ENCODE measurements at regions not wholly inside any gene's neighbourhood (a gene's known extent, or its start where the extent isn't known, plus 50 kb on each side); places are given as distances from the start of the nearest gene placed in this dataset.

- Histone ChIP-seq H3K27ac (peak overlapping the region in 1 of 4 donors; percentile 31), H3K27me3 (peaks cover 3% of the 10 kb centered on the region), H3K4me1 (no peaks in the 10 kb centered on the region), H3K4me3 (peak overlapping the region in 1 of 4 donors; percentile 9), H3K9me3 (no peaks in the 10 kb centered on the region), H3K36me3 (no peaks in the 10 kb centered on the region)
- WGBS, 2 donors (ENCODE audit: low coverage in 1 of 2): 74 to 75% methylated on average over 8 to 11 of the region's 11 CpGs
- intact Hi-C loops (cut with DNase I; ENCODE audit: low total_unique reads) (no loop called here), in situ Hi-C loops (cut with MboI; ENCODE audit: low pct_ligation_motif_present in 1 of 4, low pct_unique_long_range_greater_than_20kb in 1 of 4, low sequenced_read_pairs in 3 of 4) (no loop called here)
- TF ChIP-seq EP300 (IDR thresholded peaks at IDR 0.05; ENCODE audit: low read depth) (no peak), CTCF (IDR thresholded peaks at IDR 0.05) (no peak)
- peak; percentile 41 for DNase-seq
Observed at GRCh38 chr15:70535071-70535954, 228.0 kb downstream of the UACA start.

GRCh38 chr15:70533931-70534742 is 229.2 kb downstream of the UACA start:
- H3K27ac ChIP-seq: no peak overlapping the region
- H3K36me3 ChIP-seq: no peaks in the 10 kb centered on the region
- in situ Hi-C loops (cut with MboI; ENCODE audit: low pct_ligation_motif_present in 1 of 4, low pct_unique_long_range_greater_than_20kb in 1 of 4, low sequenced_read_pairs in 3 of 4) (no loop called here), intact Hi-C loops (cut with DNase I; ENCODE audit: low total_unique reads) (no loop called here)
- no peaks in the 10 kb centered on the region for H3K4me1 ChIP-seq
- H3K9me3 ChIP-seq: no peaks in the 10 kb centered on the region
- TF ChIP-seq POLR2A (IDR thresholded peaks at IDR 0.05): no peak
- TF ChIP-seq EP300 (IDR thresholded peaks at IDR 0.05; ENCODE audit: low read depth): no peak
- no peak for TF ChIP-seq POLR2AphosphoS5 (IDR thresholded peaks at IDR 0.05)
- TF ChIP-seq CTCF (IDR thresholded peaks at IDR 0.05): no peak
- H3K4me3 ChIP-seq: no peak overlapping the region
- no peak for DNase-seq
- peaks cover 3% of the 10 kb centered on the region for H3K27me3 ChIP-seq
- WGBS, 2 donors (ENCODE audit: low coverage in 1 of 2): 68 to 74% methylated on average over 3 to 4 of the region's 4 CpGs

- Histone ChIP-seq H3K36me3 (no peaks in the 10 kb centered on the region), H3K9me3 (no peaks in the 10 kb centered on the region), H3K4me3 (no peak overlapping the region), H3K27ac (no peak overlapping the region), H3K27me3 (no peaks in the 10 kb centered on the region), H3K4me1 (peaks cover 0 to 10% (median 0%) of the 10 kb centered on the region in 4 donors)
- in situ Hi-C loops (cut with MboI; ENCODE audit: low pct_ligation_motif_present in 1 of 4, low pct_unique_long_range_greater_than_20kb in 1 of 4, low sequenced_read_pairs in 3 of 4) (no loop called here), intact Hi-C loops (cut with DNase I; ENCODE audit: low total_unique reads) (no loop called here)
- TF ChIP-seq CTCF (IDR thresholded peaks at IDR 0.05): no peak
- no peak for TF ChIP-seq POLR2A (IDR thresholded peaks at IDR 0.05)
- no peak for TF ChIP-seq POLR2AphosphoS5 (IDR thresholded peaks at IDR 0.05)
- TF ChIP-seq EP300 (IDR thresholded peaks at IDR 0.05; ENCODE audit: low read depth): no peak
- WGBS, 2 donors (ENCODE audit: low coverage in 1 of 2): 62 to 100% methylated on average over 1 to 5 of the region's 5 CpGs
- no peak for DNase-seq
Observed at GRCh38 chr15:70532531-70533186, 230.7 kb downstream of the UACA start.

- in situ Hi-C loops (cut with MboI; ENCODE audit: low pct_ligation_motif_present in 1 of 4, low pct_unique_long_range_greater_than_20kb in 1 of 4, low sequenced_read_pairs in 3 of 4) (no loop called here), intact Hi-C loops (cut with DNase I; ENCODE audit: low total_unique reads) (no loop called here)
- H3K4me1 ChIP-seq: peaks cover 4 to 16% (median 7%) of the 10 kb centered on the region in 4 donors
- TF ChIP-seq EP300 (IDR thresholded peaks at IDR 0.05; ENCODE audit: low read depth) (no peak), POLR2A (IDR thresholded peaks at IDR 0.05) (no peak), POLR2AphosphoS5 (IDR thresholded peaks at IDR 0.05) (no peak), CTCF (IDR thresholded peaks at IDR 0.05) (no peak)
- no peaks in the 10 kb centered on the region for H3K36me3 ChIP-seq
- no peak for DNase-seq
- no peak overlapping the region for H3K4me3 ChIP-seq
- no peaks in the 10 kb centered on the region for H3K9me3 ChIP-seq
- no peak overlapping the region for H3K27ac ChIP-seq
- no peaks in the 10 kb centered on the region for H3K27me3 ChIP-seq
- WGBS, 2 donors (ENCODE audit: low coverage in 1 of 2): 76 to 82% methylated on average over 2 of the region's 2 CpGs
Observed at GRCh38 chr15:70531576-70531975, 231.8 kb downstream of the UACA start.

All from transverse colon (tissue), 4 donors.